Activated B cell treated with CpG ODN at 0.5 μM for 24 hours (primary cell): ENCODE measurements at regions not wholly inside any gene's neighbourhood (a gene's known extent, or its start where the extent isn't known, plus 50 kb on each side); places are given as distances from the start of the nearest gene placed in this dataset.
"Not testable (repeated sequence)": the region's sequence is repeated elsewhere in the genome, so short reads cannot be mapped to it uniquely, and the experiment has no call there.

Experiments
- ATAC-seq: fragments of 200-7000 bp; cut with Tn5 transposase; one replicate; pipeline ENCODE4 v1.10.0; 2021; ENCODE audit warnings: low read depth, mild to moderate bottlenecking, moderate library complexity
- CTCF ChIA-PET: fragments of 350-600 bp; sonication (Branson Sonifier 250); formaldehyde crosslinking; loops from one replicate; lab custom pipeline; 2021; ENCODE audit warnings: antibody characterized with exemption; lab: Charles Lee
- POLR2A ChIA-PET: fragments of 350-600 bp; sonication (Branson Sonifier 250); formaldehyde crosslinking; loops from one replicate; lab custom pipeline; 2021; ENCODE audit warnings: antibody characterized with exemption; lab: Charles Lee
- DNase-seq: peaks from one replicate; pipeline ENCODE4 v3.0.0; 2022
- H3K27ac Mint-ChIP-seq: one replicate; pipeline ENCODE4 v1.8.0; 2020; ENCODE audit warnings: mixed read lengths
- H3K27me3 Mint-ChIP-seq: one replicate; pipeline ENCODE4 v1.8.0; 2021; ENCODE audit warnings: mixed read lengths
- H3K36me3 Mint-ChIP-seq: one replicate; pipeline ENCODE4 v1.8.0; 2021; ENCODE audit warnings: low read depth, mixed read lengths
- H3K4me1 Mint-ChIP-seq: one replicate; pipeline ENCODE4 v1.8.0; 2021; ENCODE audit warnings: mixed read lengths
- H3K4me3 Mint-ChIP-seq: one replicate; pipeline ENCODE4 v1.8.0; 2020; ENCODE audit warnings: mild to moderate bottlenecking, mixed read lengths
- H3K9me3 Mint-ChIP-seq: one replicate; pipeline ENCODE4 v1.8.0; 2020; ENCODE audit warnings: mixed read lengths
- CTCF ChIP-seq: fragments of 200-600 bp; IDR thresholded peaks from one replicate; pipeline ENCODE4 v1.8.0; 2022; ENCODE audit warnings: antibody characterized with exemption, mild to moderate bottlenecking
- intact Hi-C: fragments of 100-400 bp; cut with micrococcal nuclease; formaldehyde crosslinking; loops from one replicate; pipeline ENCODE4 v1.15.1; 2024

GRCh38 chr13:55577847-55578210 is 1562.9 kb upstream of the PRR20A start:
- Mint-ChIP-seq H3K4me3 (no peak overlapping the region), H3K9me3 (peaks cover 2% of the 10 kb centered on the region), H3K27me3 (no peaks in the 10 kb centered on the region), H3K27ac (no peak overlapping the region), H3K36me3 (no peaks in the 10 kb centered on the region), H3K4me1 (no peaks in the 10 kb centered on the region)
- DNase-seq: no peak
- ChIA-PET POLR2A (no interaction called here), CTCF (no interaction called here)
- no peak for TF ChIP-seq CTCF
- intact Hi-C loops: no loop called here
- ATAC-seq: no peak

- intact Hi-C loops, DNase-seq, H3K4me3 Mint-ChIP-seq, ATAC-seq, POLR2A ChIA-PET, H3K27ac Mint-ChIP-seq, CTCF ChIA-PET, H3K4me1 Mint-ChIP-seq, H3K27me3 Mint-ChIP-seq, H3K9me3 Mint-ChIP-seq, H3K36me3 Mint-ChIP-seq: not testable (repeated sequence)
These were observed 1558.4 kb upstream of the PRR20A start for GRCh38 chr13:55582294-55582693.

GRCh38 chr13:55583953-55584593 is 1556.6 kb upstream of the PRR20A start:
- intact Hi-C loops: no loop called here
- TF ChIP-seq CTCF: no peak
- ChIA-PET CTCF (no interaction called here), POLR2A (no interaction called here)
- DNase-seq: no peak
- H3K4me1 Mint-ChIP-seq: no peaks in the 10 kb centered on the region
- no peak for ATAC-seq
- H3K27me3 Mint-ChIP-seq: no peaks in the 10 kb centered on the region
- peaks cover 10% of the 10 kb centered on the region for H3K9me3 Mint-ChIP-seq
- no peak overlapping the region for H3K27ac Mint-ChIP-seq
- H3K36me3 Mint-ChIP-seq: no peaks in the 10 kb centered on the region
- no peak overlapping the region for H3K4me3 Mint-ChIP-seq

DNA sequence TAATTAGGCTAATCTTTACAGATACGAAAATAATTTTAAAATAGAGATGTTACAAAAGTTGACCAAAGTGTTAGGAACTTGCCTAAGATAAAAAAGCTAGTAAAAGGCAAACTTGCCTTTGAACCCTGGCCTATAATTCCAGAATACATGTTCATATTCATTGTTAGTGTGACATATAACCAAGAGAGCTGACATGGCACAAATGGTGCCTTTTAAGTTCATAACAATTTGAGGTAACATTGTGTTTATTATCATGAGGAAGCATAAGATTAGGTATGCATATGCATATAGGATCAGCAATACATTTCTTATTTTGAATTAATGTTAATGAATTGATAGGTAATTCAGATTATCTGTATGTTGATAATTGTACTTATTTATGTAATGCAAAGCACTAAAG is 1537.9 kb upstream of the PRR20A start:
- TF ChIP-seq CTCF: no peak
- DNase-seq: no peak
- ATAC-seq: no peak
- H3K4me3 Mint-ChIP-seq: no peak overlapping the region
- H3K27me3 Mint-ChIP-seq: no peaks in the 10 kb centered on the region
- H3K27ac Mint-ChIP-seq: no peak overlapping the region
- H3K9me3 Mint-ChIP-seq: no peaks in the 10 kb centered on the region
- POLR2A ChIA-PET: no interaction called here
- intact Hi-C loops: no loop called here
- H3K36me3 Mint-ChIP-seq: no peaks in the 10 kb centered on the region
- H3K4me1 Mint-ChIP-seq: no peaks in the 10 kb centered on the region
- CTCF ChIA-PET: no interaction called here

DNA sequence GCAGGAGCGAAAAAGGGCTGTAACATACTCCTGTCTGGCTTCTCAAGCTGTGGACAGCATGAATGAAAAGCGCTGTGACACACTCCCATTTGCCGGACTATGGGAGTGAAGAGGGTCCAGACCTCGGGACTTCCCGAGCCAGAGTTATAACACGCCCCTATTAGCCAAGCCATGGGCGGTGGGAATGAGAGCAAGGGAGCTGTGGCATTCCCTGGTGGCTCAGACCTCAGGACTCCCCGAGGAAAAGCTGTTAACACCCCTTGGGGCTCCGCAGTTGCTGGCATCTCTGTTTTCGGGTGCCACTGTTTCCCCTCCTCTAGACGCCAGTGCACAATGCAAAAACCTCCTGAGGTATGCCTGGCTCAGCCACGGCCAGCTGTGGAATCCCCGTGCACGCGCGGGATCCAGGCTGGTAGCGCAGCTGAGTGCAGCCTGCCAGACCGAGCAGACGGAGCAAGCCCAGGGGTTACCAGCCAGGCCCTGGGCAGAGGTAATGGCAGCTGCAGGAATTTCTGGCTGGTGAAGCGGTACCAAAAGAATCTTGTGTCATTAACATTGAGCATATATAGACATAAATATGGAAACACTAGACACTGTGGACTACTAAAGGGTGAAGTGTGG is 1534.6 kb upstream of the PRR20A start:
- no peak for TF ChIP-seq CTCF
- ATAC-seq (no peak), DNase-seq (no peak)
- no peaks in the 10 kb centered on the region for H3K4me1 Mint-ChIP-seq
- no peak overlapping the region for H3K27ac Mint-ChIP-seq
- no peaks in the 10 kb centered on the region for H3K27me3 Mint-ChIP-seq
- H3K4me3 Mint-ChIP-seq: no peak overlapping the region
- H3K9me3 Mint-ChIP-seq: peaks cover 3% of the 10 kb centered on the region
- ChIA-PET CTCF (no interaction called here), POLR2A (no interaction called here)
- intact Hi-C loops: no loop called here
- no peaks in the 10 kb centered on the region for H3K36me3 Mint-ChIP-seq
